ENCODE measurements at regions not wholly inside any gene's neighbourhood (a gene's known extent, or its start where the extent isn't known, plus 50 kb on each side); places are given as distances from the start of the nearest gene placed in this dataset.

GRCh38 chr18:44153981-44154380, 526.7 kb upstream of the SETBP1 start:
- no peaks in the 10 kb centered on the region for H3K79me2 ChIP-seq (ENCODE audit: insufficient read depth, low read length)
- Mint-ChIP-seq H3K9me3 (ENCODE audit: unreplicated experiment) (no peaks in the 10 kb centered on the region), H3K27ac (ENCODE audit: unreplicated experiment) (no peak overlapping the region), H3K4me1 (ENCODE audit: low read depth, unreplicated experiment) (peaks cover 22% of the 10 kb centered on the region), H3K27me3 (ENCODE audit: low read depth, unreplicated experiment) (no peaks in the 10 kb centered on the region), H3K36me3 (ENCODE audit: low read depth, unreplicated experiment) (no peaks in the 10 kb centered on the region), H3K4me3 (ENCODE audit: unreplicated experiment) (no peak overlapping the region)
- DNase-seq (ENCODE audit: low read depth), result no peak
- no peaks in the 10 kb centered on the region for H3K27me3 ChIP-seq (ENCODE audit: insufficient read depth, low read length)
- no peak overlapping the region for H2AFZ ChIP-seq (ENCODE audit: low read depth, low read length)
- TF ChIP-seq EZH2 (IDR thresholded peaks at IDR 0.05; ENCODE audit: insufficient read depth, low read length), result no peak
- no peak for TF ChIP-seq CTCF (IDR thresholded peaks at IDR 0.05; ENCODE audit: insufficient read depth, low read depth, low read length)
- no peaks in the 10 kb centered on the region for H3K9me3 ChIP-seq (ENCODE audit: insufficient read depth, low read depth, low read length)
- H3K36me3 ChIP-seq (ENCODE audit: insufficient read depth, low read length), result no peaks in the 10 kb centered on the region
- no peak for FAIRE-seq
- H3K9ac ChIP-seq (ENCODE audit: low read length), result no peak overlapping the region
- no peak overlapping the region for H3K4me2 ChIP-seq (ENCODE audit: low read length)
- no peak overlapping the region for H3K27ac ChIP-seq (ENCODE audit: low read depth, low read length)
- H3K4me3 ChIP-seq (ENCODE audit: insufficient read depth, low read depth, low read length), result no peak overlapping the region
- peaks cover 11% of the 10 kb centered on the region for H3K4me1 ChIP-seq (ENCODE audit: insufficient read depth, low read length)
- H4K20me1 ChIP-seq (ENCODE audit: insufficient read depth, low read length), result no peaks in the 10 kb centered on the region

GRCh38 chr18:44156126-44156525, 524.6 kb upstream of the SETBP1 start:
- Histone ChIP-seq H3K27me3 (ENCODE audit: insufficient read depth, low read length) (no peaks in the 10 kb centered on the region), H3K36me3 (ENCODE audit: insufficient read depth, low read length) (no peaks in the 10 kb centered on the region), H3K9me3 (ENCODE audit: insufficient read depth, low read depth, low read length) (no peaks in the 10 kb centered on the region), H3K4me3 (ENCODE audit: insufficient read depth, low read depth, low read length) (no peak overlapping the region), H3K79me2 (ENCODE audit: insufficient read depth, low read length) (no peaks in the 10 kb centered on the region), H3K27ac (ENCODE audit: low read depth, low read length) (no peak overlapping the region), H3K4me2 (ENCODE audit: low read length) (no peak overlapping the region), H4K20me1 (ENCODE audit: insufficient read depth, low read length) (no peaks in the 10 kb centered on the region), H2AFZ (ENCODE audit: low read depth, low read length) (no peak overlapping the region), H3K9ac (ENCODE audit: low read length) (no peak overlapping the region), H3K4me1 (ENCODE audit: insufficient read depth, low read length) (no peaks in the 10 kb centered on the region)
- no peak overlapping the region for H3K27ac Mint-ChIP-seq (ENCODE audit: unreplicated experiment)
- FAIRE-seq (peak; percentile 34), DNase-seq (ENCODE audit: low read depth) (no peak)
- peaks cover 9% of the 10 kb centered on the region for H3K4me1 Mint-ChIP-seq (ENCODE audit: low read depth, unreplicated experiment)
- no peak for TF ChIP-seq EZH2 (IDR thresholded peaks at IDR 0.05; ENCODE audit: insufficient read depth, low read length)
- no peak for TF ChIP-seq CTCF (IDR thresholded peaks at IDR 0.05; ENCODE audit: insufficient read depth, low read depth, low read length)
- H3K9me3 Mint-ChIP-seq (ENCODE audit: unreplicated experiment), result no peaks in the 10 kb centered on the region
- no peaks in the 10 kb centered on the region for H3K36me3 Mint-ChIP-seq (ENCODE audit: low read depth, unreplicated experiment)
- H3K4me3 Mint-ChIP-seq (ENCODE audit: unreplicated experiment), result no peak overlapping the region
- H3K27me3 Mint-ChIP-seq (ENCODE audit: low read depth, unreplicated experiment), result no peaks in the 10 kb centered on the region

GRCh38 chr18:44156776-44157335, 523.8 kb upstream of the SETBP1 start:
- FAIRE-seq, result no peak
- H3K4me2 ChIP-seq (ENCODE audit: low read length), result no peak overlapping the region
- DNase-seq (ENCODE audit: low read depth), result no peak
- no peaks in the 10 kb centered on the region for H3K27me3 Mint-ChIP-seq (ENCODE audit: low read depth, unreplicated experiment)
- no peaks in the 10 kb centered on the region for H3K9me3 ChIP-seq (ENCODE audit: insufficient read depth, low read depth, low read length)
- H3K36me3 Mint-ChIP-seq (ENCODE audit: low read depth, unreplicated experiment), result no peaks in the 10 kb centered on the region
- no peak overlapping the region for H3K4me3 Mint-ChIP-seq (ENCODE audit: unreplicated experiment)
- no peak for TF ChIP-seq CTCF (IDR thresholded peaks at IDR 0.05; ENCODE audit: insufficient read depth, low read depth, low read length)
- TF ChIP-seq EZH2 (IDR thresholded peaks at IDR 0.05; ENCODE audit: insufficient read depth, low read length), result no peak
- H2AFZ ChIP-seq (ENCODE audit: low read depth, low read length), result no peak overlapping the region
- H3K27me3 ChIP-seq (ENCODE audit: insufficient read depth, low read length), result no peaks in the 10 kb centered on the region
- no peak overlapping the region for H3K27ac ChIP-seq (ENCODE audit: low read depth, low read length)
- H3K79me2 ChIP-seq (ENCODE audit: insufficient read depth, low read length), result no peaks in the 10 kb centered on the region
- peaks cover under 1% of the 10 kb centered on the region for H3K9me3 Mint-ChIP-seq (ENCODE audit: unreplicated experiment)
- H3K27ac Mint-ChIP-seq (ENCODE audit: unreplicated experiment), result no peak overlapping the region
- no peaks in the 10 kb centered on the region for H4K20me1 ChIP-seq (ENCODE audit: insufficient read depth, low read length)
- no peaks in the 10 kb centered on the region for H3K36me3 ChIP-seq (ENCODE audit: insufficient read depth, low read length)
- H3K4me1 Mint-ChIP-seq (ENCODE audit: low read depth, unreplicated experiment), result peaks cover 6% of the 10 kb centered on the region
- no peaks in the 10 kb centered on the region for H3K4me1 ChIP-seq (ENCODE audit: insufficient read depth, low read length)
- H3K4me3 ChIP-seq (ENCODE audit: insufficient read depth, low read depth, low read length), result no peak overlapping the region
- H3K9ac ChIP-seq (ENCODE audit: low read length), result no peak overlapping the region
